Neuron (in vitro differentiated cells): ENCODE measurements at regions not wholly inside any gene's neighbourhood (a gene's known extent, or its start where the extent isn't known, plus 50 kb on each side); places are given as distances from the start of the nearest gene placed in this dataset.

Source experiments
- H2AFZ ChIP-seq: one replicate; pipeline ENCODE4 v1.6.1; 2013; ENCODE audit warnings: low read depth, mild to moderate bottlenecking, inconsistent platforms, low read length, moderate library complexity
- H3K27me3 ChIP-seq: one replicate; pipeline ENCODE4 v1.6.1; 2013; ENCODE audit warnings: low read length; ENCODE audit not compliant: insufficient read depth
- H3K36me3 ChIP-seq: one replicate; pipeline ENCODE4 v1.6.1; 2013; ENCODE audit warnings: low read length; ENCODE audit not compliant: insufficient read depth
- H3K4me1 ChIP-seq: one replicate; pipeline ENCODE4 v1.6.1; 2013; ENCODE audit warnings: low read length; ENCODE audit not compliant: insufficient read depth
- H3K4me3 ChIP-seq: 2 replicates; pipeline ENCODE4 v1.5.1; 2013; ENCODE audit warnings: mild to moderate bottlenecking, low read length, moderate library complexity
- H3K9me3 ChIP-seq: one replicate; pipeline ENCODE4 v1.6.1; 2013; ENCODE audit warnings: low read length

DNA sequence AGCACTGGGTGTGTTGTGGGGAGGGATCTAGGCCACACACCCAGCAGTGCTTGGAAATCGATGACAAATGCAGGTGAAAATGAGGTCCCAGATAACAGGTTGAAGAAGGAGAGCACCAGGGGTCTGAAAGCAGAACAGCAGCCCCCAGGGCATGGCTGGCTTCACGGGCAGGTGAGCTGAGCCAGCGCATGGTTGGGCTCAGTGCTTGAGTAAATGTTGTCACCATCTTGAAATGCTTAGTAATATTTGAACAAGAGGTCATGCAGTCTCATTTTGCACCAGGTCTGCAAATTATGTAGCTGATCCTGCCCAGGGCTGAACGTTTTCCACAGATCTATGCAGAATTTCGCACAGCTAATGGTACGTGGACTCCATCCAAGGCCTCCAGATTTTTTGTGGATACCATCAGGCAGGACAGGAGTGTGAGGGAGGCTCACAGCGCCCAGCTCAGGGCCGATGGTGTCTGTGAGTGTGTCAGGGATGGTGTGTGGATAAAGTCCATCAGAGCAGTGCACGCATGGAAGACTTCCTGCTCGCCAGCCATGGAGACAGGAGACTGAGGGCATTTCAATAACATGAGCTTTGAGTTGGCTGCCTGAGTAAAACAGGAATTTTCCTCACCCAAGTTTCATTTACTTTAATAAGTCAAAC lies 53.1 kb upstream of the SNX9 start:
- Histone ChIP-seq H3K36me3 (no peaks in the 10 kb centered on the region), H2AFZ (no peak overlapping the region), H3K9me3 (no peaks in the 10 kb centered on the region), H3K4me1 (no peaks in the 10 kb centered on the region), H3K4me3 (no peak overlapping the region), H3K27me3 (no peaks in the 10 kb centered on the region)

DNA sequence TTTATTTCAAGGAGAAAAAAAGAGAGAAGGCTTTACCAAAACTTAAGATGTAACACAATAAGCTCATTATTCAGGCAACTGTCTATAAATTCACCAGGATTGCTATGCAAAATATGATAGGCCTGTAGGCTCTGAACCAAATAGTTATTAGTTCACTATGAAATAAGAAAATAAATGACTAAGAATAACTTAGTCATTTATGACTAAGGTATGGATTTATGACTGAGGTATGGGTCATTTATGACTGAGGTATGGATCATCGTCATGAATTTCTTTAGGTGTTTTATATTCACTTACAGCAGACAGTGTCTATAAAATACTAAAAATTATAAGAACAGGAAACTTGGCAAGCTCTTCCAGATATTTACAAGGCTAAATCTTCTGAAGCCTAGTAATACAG lies 52.1 kb upstream of the SNX9 start:
- H2AFZ ChIP-seq = no peak overlapping the region
- no peaks in the 10 kb centered on the region for H3K9me3 ChIP-seq
- no peaks in the 10 kb centered on the region for H3K36me3 ChIP-seq
- no peaks in the 10 kb centered on the region for H3K27me3 ChIP-seq
- no peak overlapping the region for H3K4me3 ChIP-seq
- H3K4me1 ChIP-seq = no peaks in the 10 kb centered on the region

DNA sequence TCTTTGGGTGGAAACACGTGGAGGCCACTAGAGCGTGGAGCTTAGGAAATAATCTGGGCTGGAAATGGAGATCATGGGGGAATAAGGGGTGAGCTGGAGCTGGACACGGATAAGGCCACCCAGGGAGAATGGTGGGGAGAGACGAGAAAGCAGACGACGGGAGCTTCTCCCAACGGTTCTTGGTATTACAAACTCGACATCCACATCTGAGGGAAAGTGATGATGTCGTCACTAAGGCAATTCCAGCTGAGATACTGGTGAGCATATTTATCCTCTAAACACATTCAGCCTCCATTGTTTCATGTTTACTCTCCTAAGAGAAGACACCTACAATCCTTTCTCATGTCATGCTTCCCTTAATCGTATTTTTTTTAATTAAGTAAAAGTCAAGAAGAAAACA lies 50.2 kb upstream of the SNX9 start:
- Histone ChIP-seq H3K27me3 (no peaks in the 10 kb centered on the region), H3K9me3 (no peaks in the 10 kb centered on the region), H3K36me3 (no peaks in the 10 kb centered on the region), H3K4me1 (no peaks in the 10 kb centered on the region), H3K4me3 (no peak overlapping the region), H2AFZ (no peak overlapping the region)
